GM19351 (cell line): ENCODE measurements at regions not wholly inside any gene's neighbourhood (a gene's known extent, or its start where the extent isn't known, plus 50 kb on each side); places are given as distances from the start of the nearest gene placed in this dataset.

Source experiments
- ATAC-seq: cut with Tn5 transposase; IDR thresholded peaks from one replicate; pipeline ENCODE4 v1.9.1; 2021; ENCODE audit warnings: mild to moderate bottlenecking, moderate library complexity; ENCODE audit not compliant: unreplicated experiment

- ATAC-seq, result no peak
Measured at GRCh38 chr11:90913131-90913668, 690.4 kb upstream of the CHORDC1 start.

- ATAC-seq, result no peak
Measured at GRCh38 chr11:90912631-90913030, 689.8 kb upstream of the CHORDC1 start.

DNA sequence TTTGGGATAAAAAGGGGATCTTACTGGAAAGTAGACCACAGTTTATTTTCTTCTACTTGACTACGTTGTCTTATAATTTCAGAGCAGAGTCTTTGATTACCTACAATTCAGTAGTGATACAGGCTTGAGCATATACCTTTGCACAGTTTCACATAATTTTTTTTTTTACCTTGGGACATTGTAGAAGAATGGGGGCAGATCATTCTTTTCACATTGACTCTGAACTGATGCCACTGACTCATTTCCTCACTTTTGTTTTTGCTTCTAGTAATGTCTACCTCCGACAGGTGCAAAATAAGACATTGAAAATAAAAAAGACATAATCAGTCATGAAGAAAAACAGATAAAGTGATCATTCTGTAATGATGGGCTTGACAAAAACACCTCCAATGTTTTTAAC, 688.3 kb upstream of the CHORDC1 start:
- ATAC-seq, result no peak

GRCh38 chr11:90908074-90908473, 685.2 kb upstream of the CHORDC1 start:
- no peak for ATAC-seq

GRCh38 chr11:90895850-90896249, 673.0 kb upstream of the CHORDC1 start:
- ATAC-seq, result no peak

GRCh38 chr11:90890347-90890746, 667.5 kb upstream of the CHORDC1 start:
- ATAC-seq, result no peak

DNA sequence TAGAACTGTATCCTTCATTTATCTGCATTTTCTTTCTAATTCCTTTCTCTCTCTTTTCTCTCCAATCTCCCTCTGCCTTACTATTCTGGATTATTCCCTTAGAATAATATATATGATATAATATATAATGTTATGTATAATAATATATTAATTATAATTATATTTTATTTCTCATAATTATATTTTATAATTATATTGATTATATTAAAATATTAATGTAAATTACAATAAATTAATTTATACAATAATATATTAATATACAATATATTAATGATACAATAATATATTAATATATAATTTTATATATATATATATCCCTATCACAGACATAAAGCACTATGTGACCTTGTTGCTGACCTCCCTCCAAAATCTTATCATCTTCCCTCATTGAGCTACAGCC, 661.3 kb upstream of the CHORDC1 start:
- no peak for ATAC-seq

DNA sequence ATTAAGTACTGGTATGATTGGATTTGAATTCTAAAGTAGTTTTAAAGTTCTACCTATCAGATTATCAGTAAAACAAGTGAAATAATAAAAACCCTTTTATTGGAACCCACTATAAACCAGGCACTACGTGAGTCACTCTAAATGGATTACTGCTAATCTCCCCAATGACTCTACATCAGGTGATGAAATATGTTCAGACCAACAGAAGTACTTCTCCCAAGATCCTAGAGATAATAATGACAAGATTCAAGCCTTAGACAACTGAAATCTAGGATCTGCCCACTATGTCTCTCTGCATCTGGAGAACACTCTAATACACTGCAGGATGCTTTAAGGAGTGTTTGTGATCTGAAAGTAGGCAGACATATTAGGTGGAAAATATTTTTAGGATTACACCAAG, 652.1 kb upstream of the CHORDC1 start:
- no peak for ATAC-seq

GRCh38 chr11:90874281-90874680, 651.4 kb upstream of the CHORDC1 start:
- no peak for ATAC-seq

- no peak for ATAC-seq
Measured at GRCh38 chr11:90867416-90867815, 644.6 kb upstream of the CHORDC1 start.

DNA sequence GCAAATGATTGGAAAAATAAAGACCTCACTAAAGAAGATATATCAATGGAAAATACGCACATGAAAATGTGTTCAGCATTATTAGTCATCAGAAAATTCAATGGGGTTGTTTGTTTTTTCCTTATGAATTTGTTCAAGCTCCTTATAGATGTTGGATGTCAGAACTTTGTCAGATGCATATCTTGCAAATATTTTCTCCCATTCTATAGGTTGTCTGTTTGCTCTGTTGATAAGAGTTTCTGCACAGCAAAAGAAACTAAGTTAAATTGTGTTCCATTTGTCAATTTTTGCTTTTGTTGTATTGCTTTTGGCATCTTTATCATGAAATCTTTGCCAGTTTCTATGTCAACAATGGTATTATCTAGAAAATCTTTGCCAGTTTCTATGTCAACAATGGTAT, 633.9 kb upstream of the CHORDC1 start:
- ATAC-seq, result no peak

- no peak for ATAC-seq
Measured at GRCh38 chr11:90855531-90855930, 632.7 kb upstream of the CHORDC1 start.

GRCh38 chr11:90851196-90851595, 628.3 kb upstream of the CHORDC1 start:
- no peak for ATAC-seq

DNA sequence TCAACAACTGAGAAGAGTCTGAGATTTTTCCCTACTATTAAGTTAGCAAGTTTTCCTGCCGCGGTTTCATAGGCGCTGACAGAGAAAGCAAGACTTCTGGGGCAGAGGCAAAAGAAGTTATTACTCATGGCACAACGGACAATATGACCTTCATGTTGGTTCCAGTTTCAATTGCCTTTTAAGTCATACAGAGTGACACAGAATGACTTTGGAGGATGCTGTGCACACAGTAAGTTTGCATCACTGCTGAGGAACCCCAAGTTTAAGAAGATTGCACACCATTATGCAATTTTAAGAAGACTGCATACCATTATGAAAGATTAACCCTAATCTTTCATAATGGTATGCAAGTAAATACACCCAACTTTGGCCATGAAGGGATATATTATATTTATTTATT, 626.5 kb upstream of the CHORDC1 start:
- no peak for ATAC-seq

DNA sequence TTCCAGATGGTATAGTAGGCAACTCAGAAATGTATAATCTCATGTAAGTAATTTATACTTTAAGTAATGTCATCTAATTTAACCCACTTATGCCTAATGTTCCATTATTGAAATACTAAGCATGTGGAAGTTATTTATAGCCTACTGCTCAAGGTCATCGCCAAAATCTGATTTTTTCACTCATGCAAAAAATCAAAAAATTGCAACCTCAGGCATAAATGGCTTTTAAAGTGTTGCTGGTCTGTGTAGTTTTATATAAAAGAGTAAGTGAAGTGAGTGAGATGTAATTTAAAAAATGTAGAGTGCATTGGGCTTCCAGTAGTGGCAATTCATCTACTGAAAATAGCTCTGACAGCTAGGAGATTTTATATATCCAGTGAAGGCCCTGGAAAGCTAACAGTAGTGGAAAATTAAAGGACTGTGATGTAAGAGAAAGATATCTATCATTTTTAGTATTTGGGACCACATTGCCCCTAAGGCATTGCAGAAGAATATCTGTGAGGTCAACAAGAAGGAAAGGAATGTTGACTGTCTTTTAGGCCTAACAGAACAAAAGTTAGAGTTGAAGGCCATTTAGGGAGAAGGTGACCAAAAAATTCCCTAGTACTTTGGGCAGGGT, 624.5 kb upstream of the CHORDC1 start:
- no peak for ATAC-seq

- no peak for ATAC-seq
Measured at GRCh38 chr11:90846628-90847027, 623.8 kb upstream of the CHORDC1 start.

DNA sequence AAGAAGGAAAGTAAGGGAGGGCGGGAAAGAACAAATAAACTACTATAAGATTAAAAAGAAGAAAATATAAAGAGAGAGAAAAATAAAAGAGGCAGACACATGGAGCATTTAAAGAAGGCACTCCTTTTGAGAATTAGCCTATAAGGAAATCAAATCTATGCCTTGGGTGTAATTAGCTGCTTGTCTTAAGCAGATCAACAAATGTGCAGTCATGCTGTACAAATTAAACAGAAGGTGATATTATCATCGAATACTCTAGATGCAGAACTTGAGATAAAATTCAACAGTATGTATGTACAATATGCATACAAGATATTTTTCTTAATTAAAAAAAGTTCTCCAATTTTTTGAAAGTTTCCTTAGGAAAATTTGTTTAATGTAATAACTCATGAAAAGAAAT, 623.0 kb upstream of the CHORDC1 start:
- ATAC-seq, result no peak

DNA sequence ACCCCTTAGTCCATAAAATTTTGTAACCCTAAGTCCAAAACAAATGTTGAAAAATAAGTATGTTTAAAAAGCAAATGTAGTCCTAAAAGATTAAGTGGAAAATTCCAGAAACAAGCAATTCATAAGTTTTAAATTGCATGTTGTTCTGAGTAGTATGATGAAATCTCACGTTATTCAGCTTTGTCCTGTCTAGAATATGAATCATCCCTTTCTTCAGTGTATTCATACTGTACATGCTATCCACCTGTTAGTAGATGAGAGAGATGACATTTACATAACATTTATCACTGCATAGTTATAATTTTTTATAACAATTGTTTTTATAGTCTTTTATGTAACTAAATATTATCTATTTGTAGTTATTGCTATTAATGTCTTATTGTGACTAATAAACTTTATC, 622.3 kb upstream of the CHORDC1 start:
- no peak for ATAC-seq

- ATAC-seq, result no peak
Measured at GRCh38 chr11:90844041-90844440, 621.2 kb upstream of the CHORDC1 start.

GRCh38 chr11:90842681-90843080, 619.8 kb upstream of the CHORDC1 start:
- no peak for ATAC-seq

GRCh38 chr11:90840071-90840470, 617.2 kb upstream of the CHORDC1 start:
- no peak for ATAC-seq

- ATAC-seq, result no peak
Measured at GRCh38 chr11:90836031-90836430, 613.2 kb upstream of the CHORDC1 start.

DNA sequence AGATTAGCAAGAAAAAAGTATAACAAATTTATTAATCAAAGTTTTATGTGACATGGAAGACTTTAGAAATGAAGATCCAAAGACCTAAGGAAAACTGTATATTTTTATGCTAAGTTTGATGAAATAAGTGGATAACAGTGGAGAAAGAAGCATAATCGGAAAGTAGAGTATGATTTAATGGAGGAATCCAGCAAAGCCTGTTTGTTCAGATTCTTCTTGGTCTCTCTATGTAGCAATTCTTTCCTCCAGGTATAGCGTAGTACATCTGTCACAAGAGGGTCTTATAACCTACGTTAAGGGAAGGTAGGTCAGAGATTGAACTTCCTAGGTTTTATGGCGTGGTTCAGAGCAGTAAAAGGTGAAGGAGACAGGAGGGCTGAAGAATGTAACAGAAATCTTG, 600.6 kb upstream of the CHORDC1 start:
- no peak for ATAC-seq
